ENCODE measurements at regions not wholly inside any gene's neighbourhood (a gene's known extent, or its start where the extent isn't known, plus 50 kb on each side); places are given as distances from the start of the nearest gene placed in this dataset.

GRCh38 chr2:181290182-181290581 lies 167.0 kb upstream of the ITGA4 start:
- TF ChIP-seq CTCF (IDR thresholded peaks at IDR 0.05; ENCODE audit: low read depth, low read length) (no peak), EZH2phosphoT487 (IDR thresholded peaks at IDR 0.05; ENCODE audit: low read depth) (no peak)
